ENCODE measurements at regions not wholly inside any gene's neighbourhood (a gene's known extent, or its start where the extent isn't known, plus 50 kb on each side); places are given as distances from the start of the nearest gene placed in this dataset.

DNA sequence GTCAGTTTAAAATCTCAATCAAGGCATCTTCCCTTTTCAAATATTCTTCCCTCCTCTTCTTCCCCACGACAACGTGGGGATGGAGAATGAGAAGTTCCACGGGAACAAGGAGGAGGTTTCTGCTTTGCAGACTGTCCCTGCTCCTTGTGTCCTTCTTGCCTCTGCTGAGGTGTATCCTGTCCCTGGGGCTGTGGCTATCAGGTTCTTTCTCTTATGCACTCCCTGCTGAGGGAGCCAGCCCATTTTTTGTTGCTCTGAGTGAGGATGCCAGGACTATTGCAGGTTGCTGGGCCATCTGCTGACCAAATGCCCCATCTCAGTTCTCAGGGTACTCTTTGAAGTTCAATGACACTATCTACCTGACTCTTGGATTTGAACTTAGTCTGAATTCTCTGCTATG lies 533.6 kb downstream of the RNF144B start:
- TF ChIP-seq SUZ12 (IDR thresholded peaks at IDR 0.05; ENCODE audit: extremely low read depth, insufficient read depth, insufficient read length) (no peak), YY1 (IDR thresholded peaks at IDR 0.05; ENCODE audit: insufficient read depth, insufficient read length) (no peak), ZNF274 (IDR thresholded peaks at IDR 0.05; ENCODE audit: low read depth, low read length) (no peak)
- H3K9me3 ChIP-seq (ENCODE audit: insufficient read depth, low read length): no peaks in the 10 kb centered on the region
- no peak overlapping the region for H3K4me3 ChIP-seq (ENCODE audit: insufficient read length, low read depth)
- H3K27me3 ChIP-seq (ENCODE audit: insufficient read depth, insufficient read length): no peaks in the 10 kb centered on the region
- H3K9ac ChIP-seq (ENCODE audit: insufficient read length, low read depth): no peak overlapping the region
- H3K36me3 ChIP-seq (ENCODE audit: insufficient read depth, insufficient read length, low read length): no peaks in the 10 kb centered on the region
- DNase-seq (ENCODE audit: low read depth, low spot score): no peak
- no peaks in the 10 kb centered on the region for H3K4me1 ChIP-seq (ENCODE audit: insufficient read depth, insufficient read length)

DNA sequence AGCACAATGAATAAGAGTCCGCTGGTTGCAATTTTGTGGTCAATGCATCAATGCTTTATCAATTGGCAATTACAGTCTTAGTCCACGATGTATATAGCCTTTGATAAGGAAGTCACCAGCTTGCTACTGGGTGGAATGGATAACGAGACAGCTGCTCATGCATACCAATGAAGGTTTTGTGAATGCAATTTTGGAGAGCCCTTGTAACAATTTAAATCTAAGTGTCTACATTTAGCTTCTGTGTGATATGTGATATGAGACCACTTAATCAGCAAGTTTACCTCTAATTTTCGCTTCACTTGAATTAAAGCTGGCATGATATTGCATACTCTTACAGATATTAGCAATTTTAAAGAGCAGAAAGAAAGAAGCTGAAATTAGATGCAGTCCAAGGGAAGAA lies 543.9 kb downstream of the RNF144B start:
- H3K9ac ChIP-seq (ENCODE audit: insufficient read length, low read depth): no peak overlapping the region
- no peaks in the 10 kb centered on the region for H3K27me3 ChIP-seq (ENCODE audit: insufficient read depth, insufficient read length)
- DNase-seq (ENCODE audit: low read depth, low spot score): no peak
- no peaks in the 10 kb centered on the region for H3K4me1 ChIP-seq (ENCODE audit: insufficient read depth, insufficient read length)
- TF ChIP-seq SUZ12 (IDR thresholded peaks at IDR 0.05; ENCODE audit: extremely low read depth, insufficient read depth, insufficient read length): no peak
- no peak for TF ChIP-seq YY1 (IDR thresholded peaks at IDR 0.05; ENCODE audit: insufficient read depth, insufficient read length)
- no peak for TF ChIP-seq ZNF274 (IDR thresholded peaks at IDR 0.05; ENCODE audit: low read depth, low read length)
- H3K4me3 ChIP-seq (ENCODE audit: insufficient read length, low read depth): no peak overlapping the region
- H3K36me3 ChIP-seq (ENCODE audit: insufficient read depth, insufficient read length, low read length): no peaks in the 10 kb centered on the region
- no peaks in the 10 kb centered on the region for H3K9me3 ChIP-seq (ENCODE audit: insufficient read depth, low read length)

DNA sequence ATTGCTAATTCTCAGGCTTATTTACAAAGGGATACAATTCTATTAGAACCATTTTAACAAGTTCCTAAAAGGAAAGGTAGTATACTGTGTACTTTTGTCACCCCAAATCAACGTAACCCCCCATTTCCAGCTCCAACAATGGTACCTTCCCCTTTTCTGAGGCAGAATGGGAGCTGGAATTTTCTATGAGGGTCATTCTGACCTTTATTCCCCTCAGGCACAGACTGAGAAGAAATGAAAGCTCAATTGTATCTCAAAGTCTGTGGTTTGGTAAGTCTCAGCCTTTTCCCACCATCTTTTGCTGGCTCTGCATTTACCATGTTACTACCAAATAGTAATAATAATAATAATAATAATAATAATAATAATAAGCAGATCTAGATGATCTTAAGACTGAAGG lies 571.0 kb downstream of the RNF144B start:
- H3K9me3 ChIP-seq (ENCODE audit: insufficient read depth, low read length): no peaks in the 10 kb centered on the region
- DNase-seq (ENCODE audit: low read depth, low spot score): no peak
- H3K27me3 ChIP-seq (ENCODE audit: insufficient read depth, insufficient read length): no peaks in the 10 kb centered on the region
- H3K9ac ChIP-seq (ENCODE audit: insufficient read length, low read depth): no peak overlapping the region
- TF ChIP-seq YY1 (IDR thresholded peaks at IDR 0.05; ENCODE audit: insufficient read depth, insufficient read length): no peak
- TF ChIP-seq SUZ12 (IDR thresholded peaks at IDR 0.05; ENCODE audit: extremely low read depth, insufficient read depth, insufficient read length): no peak
- no peak for TF ChIP-seq ZNF274 (IDR thresholded peaks at IDR 0.05; ENCODE audit: low read depth, low read length)
- H3K36me3 ChIP-seq (ENCODE audit: insufficient read depth, insufficient read length, low read length): no peaks in the 10 kb centered on the region
- H3K4me3 ChIP-seq (ENCODE audit: insufficient read length, low read depth): no peak overlapping the region
- no peaks in the 10 kb centered on the region for H3K4me1 ChIP-seq (ENCODE audit: insufficient read depth, insufficient read length)

DNA sequence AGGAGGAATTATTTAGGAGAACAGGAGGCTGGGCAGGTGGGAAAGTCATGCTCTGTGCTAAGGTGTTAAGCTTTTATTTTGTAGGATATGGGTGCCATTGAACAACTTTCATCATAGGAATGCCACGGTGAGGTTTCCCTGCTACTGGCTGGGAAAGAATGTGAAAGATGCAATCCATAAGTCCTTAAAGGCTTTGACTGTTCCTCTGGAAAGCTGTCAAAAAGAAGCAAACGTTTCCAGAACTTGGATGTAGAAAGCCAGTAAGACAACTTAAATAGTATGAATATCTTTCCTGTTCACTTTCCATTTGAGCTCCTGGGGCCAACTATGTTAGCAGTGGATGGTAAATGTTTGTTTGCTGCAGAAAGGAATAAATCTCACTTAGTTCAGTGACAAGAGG lies 574.4 kb downstream of the RNF144B start:
- no peaks in the 10 kb centered on the region for H3K4me1 ChIP-seq (ENCODE audit: insufficient read depth, insufficient read length)
- no peak overlapping the region for H3K4me3 ChIP-seq (ENCODE audit: insufficient read length, low read depth)
- H3K9me3 ChIP-seq (ENCODE audit: insufficient read depth, low read length): no peaks in the 10 kb centered on the region
- TF ChIP-seq ZNF274 (IDR thresholded peaks at IDR 0.05; ENCODE audit: low read depth, low read length) (no peak), YY1 (IDR thresholded peaks at IDR 0.05; ENCODE audit: insufficient read depth, insufficient read length) (no peak), SUZ12 (IDR thresholded peaks at IDR 0.05; ENCODE audit: extremely low read depth, insufficient read depth, insufficient read length) (no peak)
- H3K9ac ChIP-seq (ENCODE audit: insufficient read length, low read depth): no peak overlapping the region
- no peaks in the 10 kb centered on the region for H3K36me3 ChIP-seq (ENCODE audit: insufficient read depth, insufficient read length, low read length)
- no peaks in the 10 kb centered on the region for H3K27me3 ChIP-seq (ENCODE audit: insufficient read depth, insufficient read length)
- DNase-seq (ENCODE audit: low read depth, low spot score): no peak

DNA sequence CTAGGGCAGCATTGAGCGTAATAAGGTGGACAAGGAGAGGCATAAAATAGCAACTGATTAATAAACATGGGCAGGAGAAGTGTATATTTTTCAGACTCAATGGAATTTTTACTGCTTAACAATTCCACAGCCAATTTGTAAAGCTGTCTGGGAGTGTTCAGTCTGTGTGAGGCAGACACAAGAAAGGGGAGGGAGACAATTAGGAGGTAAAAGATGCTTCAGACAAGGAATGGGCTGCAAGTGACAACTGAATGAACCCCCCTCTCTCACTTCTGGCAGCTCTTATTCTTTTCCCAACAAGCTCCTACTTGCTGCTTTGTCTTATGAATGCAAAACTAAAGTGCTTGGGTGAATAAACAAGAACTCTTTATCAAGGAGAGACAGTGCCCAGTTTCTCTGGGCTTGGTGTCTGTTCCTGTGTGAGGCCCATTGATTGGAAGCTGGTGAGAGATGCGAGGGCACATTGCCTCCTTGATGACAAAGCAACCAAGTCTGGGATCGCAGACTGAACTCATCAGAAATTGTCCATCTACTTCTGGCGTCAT lies 575.3 kb downstream of the RNF144B start:
- DNase-seq (ENCODE audit: low read depth, low spot score): no peak
- Histone ChIP-seq H3K36me3 (ENCODE audit: insufficient read depth, insufficient read length, low read length) (no peaks in the 10 kb centered on the region), H3K4me3 (ENCODE audit: insufficient read length, low read depth) (no peak overlapping the region), H3K9ac (ENCODE audit: insufficient read length, low read depth) (no peak overlapping the region), H3K9me3 (ENCODE audit: insufficient read depth, low read length) (no peaks in the 10 kb centered on the region), H3K4me1 (ENCODE audit: insufficient read depth, insufficient read length) (no peaks in the 10 kb centered on the region), H3K27me3 (ENCODE audit: insufficient read depth, insufficient read length) (no peaks in the 10 kb centered on the region)
- TF ChIP-seq SUZ12 (IDR thresholded peaks at IDR 0.05; ENCODE audit: extremely low read depth, insufficient read depth, insufficient read length) (no peak), ZNF274 (IDR thresholded peaks at IDR 0.05; ENCODE audit: low read depth, low read length) (no peak), YY1 (IDR thresholded peaks at IDR 0.05; ENCODE audit: insufficient read depth, insufficient read length) (no peak)

DNA sequence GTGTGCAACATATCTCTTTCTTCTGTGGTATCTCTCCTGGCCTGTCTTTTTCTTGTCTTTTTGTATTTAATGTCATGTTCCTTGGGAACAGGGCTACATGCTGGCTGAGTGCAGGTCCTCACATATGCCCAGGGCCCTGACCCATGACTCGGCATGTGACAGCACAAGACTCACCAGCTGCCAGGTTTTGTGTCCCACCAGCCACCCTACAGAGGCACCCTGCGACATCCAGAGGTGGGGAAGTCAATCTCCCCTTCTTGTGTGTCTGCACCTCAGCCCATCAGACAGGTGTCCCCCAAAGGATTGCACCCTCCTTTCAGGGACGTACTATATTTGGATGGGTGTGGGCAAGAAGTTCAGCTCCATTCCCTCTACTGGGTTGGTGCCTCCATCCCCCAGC lies 576.3 kb downstream of the RNF144B start:
- no peak for TF ChIP-seq YY1 (IDR thresholded peaks at IDR 0.05; ENCODE audit: insufficient read depth, insufficient read length)
- TF ChIP-seq SUZ12 (IDR thresholded peaks at IDR 0.05; ENCODE audit: extremely low read depth, insufficient read depth, insufficient read length): no peak
- TF ChIP-seq ZNF274 (IDR thresholded peaks at IDR 0.05; ENCODE audit: low read depth, low read length): no peak
- no peak for DNase-seq (ENCODE audit: low read depth, low spot score)
- Histone ChIP-seq H3K9ac (ENCODE audit: insufficient read length, low read depth) (no peak overlapping the region), H3K9me3 (ENCODE audit: insufficient read depth, low read length) (no peaks in the 10 kb centered on the region), H3K4me3 (ENCODE audit: insufficient read length, low read depth) (no peak overlapping the region), H3K36me3 (ENCODE audit: insufficient read depth, insufficient read length, low read length) (no peaks in the 10 kb centered on the region), H3K4me1 (ENCODE audit: insufficient read depth, insufficient read length) (no peaks in the 10 kb centered on the region), H3K27me3 (ENCODE audit: insufficient read depth, insufficient read length) (no peaks in the 10 kb centered on the region)

DNA sequence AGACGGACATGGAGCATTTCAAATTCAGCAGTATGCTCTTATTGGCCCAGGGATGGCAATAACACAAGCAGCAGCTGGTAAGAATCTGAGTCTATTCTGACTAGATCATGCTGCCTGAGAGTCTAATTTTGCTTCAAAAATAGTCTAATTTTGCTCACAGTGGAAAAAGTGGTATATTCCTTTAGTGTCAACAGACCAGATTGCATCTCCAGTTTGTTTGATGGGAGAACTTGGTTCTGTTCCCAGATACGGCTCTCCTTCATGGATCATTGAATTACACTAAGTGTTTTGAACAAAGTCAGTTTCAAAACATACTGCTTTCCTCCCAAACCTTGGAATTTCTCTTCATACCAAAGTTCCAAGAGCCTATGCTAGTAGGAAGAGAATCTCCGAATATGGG lies 586.1 kb downstream of the RNF144B start:
- no peak for TF ChIP-seq YY1 (IDR thresholded peaks at IDR 0.05; ENCODE audit: insufficient read depth, insufficient read length)
- no peak for TF ChIP-seq ZNF274 (IDR thresholded peaks at IDR 0.05; ENCODE audit: low read depth, low read length)
- no peak for TF ChIP-seq SUZ12 (IDR thresholded peaks at IDR 0.05; ENCODE audit: extremely low read depth, insufficient read depth, insufficient read length)
- no peak overlapping the region for H3K9ac ChIP-seq (ENCODE audit: insufficient read length, low read depth)
- H3K4me3 ChIP-seq (ENCODE audit: insufficient read length, low read depth): no peak overlapping the region
- H3K4me1 ChIP-seq (ENCODE audit: insufficient read depth, insufficient read length): no peaks in the 10 kb centered on the region
- no peaks in the 10 kb centered on the region for H3K9me3 ChIP-seq (ENCODE audit: insufficient read depth, low read length)
- no peaks in the 10 kb centered on the region for H3K27me3 ChIP-seq (ENCODE audit: insufficient read depth, insufficient read length)
- H3K36me3 ChIP-seq (ENCODE audit: insufficient read depth, insufficient read length, low read length): no peaks in the 10 kb centered on the region
- DNase-seq (ENCODE audit: low read depth, low spot score): no peak

Measured in NT2/D1 (cell line).